Tibial nerve (tissue), 3 donors: ENCODE measurements at regions not wholly inside any gene's neighbourhood (a gene's known extent, or its start where the extent isn't known, plus 50 kb on each side); places are given as distances from the start of the nearest gene placed in this dataset.

Experiments
- POLR2A ChIP-seq, 2 donors: fragments of 450-650 bp; IDR thresholded peaks; one replicate each; pipeline ENCODE4 v1.6.1; 2017; ENCODE audit warnings: antibody characterized with exemption in 2 of 2, mild to moderate bottlenecking in 2 of 2, moderate library complexity in 2 of 2
- TF ChIP-seq, protein P1 (sequence below), 5 experiments: fragments of 200-600 bp in 3 of 5; fragments of 450-650 bp in 2 of 5; sonication (generic) in 3 of 5; IDR thresholded peaks; one replicate each; pipeline ENCODE4 v1.5.1; 2016 to 2019; ENCODE audit warnings: antibody characterized with exemption in 5 of 5, mild to moderate bottlenecking in 3 of 5, moderate library complexity in 2 of 5

DNA sequence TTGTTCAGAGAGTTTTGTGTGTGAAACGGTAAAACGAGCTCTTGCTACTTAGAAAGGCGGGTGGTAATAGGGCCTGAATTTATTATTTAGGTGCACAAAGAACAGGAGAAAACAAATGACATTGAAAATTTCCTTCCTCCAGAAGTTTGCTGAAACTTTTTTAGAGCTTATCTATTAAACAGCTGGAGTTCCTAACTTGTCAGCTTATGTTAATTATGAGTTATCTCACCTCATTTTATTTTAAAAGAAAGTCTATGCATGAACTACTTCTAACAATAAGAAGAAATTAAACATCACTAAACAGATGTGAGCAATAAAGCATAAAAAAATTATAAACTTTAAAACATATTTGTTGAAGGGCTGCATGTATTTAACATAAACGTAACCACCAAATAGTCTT, 373.9 kb upstream of the ANO3 start:
- TF ChIP-seq, protein P1, sequence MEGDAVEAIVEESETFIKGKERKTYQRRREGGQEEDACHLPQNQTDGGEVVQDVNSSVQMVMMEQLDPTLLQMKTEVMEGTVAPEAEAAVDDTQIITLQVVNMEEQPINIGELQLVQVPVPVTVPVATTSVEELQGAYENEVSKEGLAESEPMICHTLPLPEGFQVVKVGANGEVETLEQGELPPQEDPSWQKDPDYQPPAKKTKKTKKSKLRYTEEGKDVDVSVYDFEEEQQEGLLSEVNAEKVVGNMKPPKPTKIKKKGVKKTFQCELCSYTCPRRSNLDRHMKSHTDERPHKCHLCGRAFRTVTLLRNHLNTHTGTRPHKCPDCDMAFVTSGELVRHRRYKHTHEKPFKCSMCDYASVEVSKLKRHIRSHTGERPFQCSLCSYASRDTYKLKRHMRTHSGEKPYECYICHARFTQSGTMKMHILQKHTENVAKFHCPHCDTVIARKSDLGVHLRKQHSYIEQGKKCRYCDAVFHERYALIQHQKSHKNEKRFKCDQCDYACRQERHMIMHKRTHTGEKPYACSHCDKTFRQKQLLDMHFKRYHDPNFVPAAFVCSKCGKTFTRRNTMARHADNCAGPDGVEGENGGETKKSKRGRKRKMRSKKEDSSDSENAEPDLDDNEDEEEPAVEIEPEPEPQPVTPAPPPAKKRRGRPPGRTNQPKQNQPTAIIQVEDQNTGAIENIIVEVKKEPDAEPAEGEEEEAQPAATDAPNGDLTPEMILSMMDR (IDR thresholded peaks at IDR 0.05), result no peak
- no peak for TF ChIP-seq POLR2A (IDR thresholded peaks at IDR 0.05)
